ENCODE measurements at regions not wholly inside any gene's neighbourhood (a gene's known extent, or its start where the extent isn't known, plus 50 kb on each side); places are given as distances from the start of the nearest gene placed in this dataset.

- no peak overlapping the region for H3K4me3 ChIP-seq (ENCODE audit: control insufficient read depth, low read depth, low read length)
- TF ChIP-seq CTCF (IDR thresholded peaks at IDR 0.05; ENCODE audit: control insufficient read depth, insufficient read depth, low read depth, low read length, missing control alignments), result no peak
- no peak for DNase-seq (ENCODE audit: low read depth)
Measured at GRCh38 chr15:39454189-39454986, 126.5 kb upstream of the THBS1 start.

- no peak for TF ChIP-seq CTCF (IDR thresholded peaks at IDR 0.05; ENCODE audit: control insufficient read depth, insufficient read depth, low read depth, low read length, missing control alignments)
- no peak for DNase-seq (ENCODE audit: low read depth)
Measured at GRCh38 chr15:39455471-39455991, 125.3 kb upstream of the THBS1 start.

GRCh38 chr15:39456159-39456558 is 124.7 kb upstream of the THBS1 start:
- DNase-seq (ENCODE audit: low read depth), result no peak
- no peak overlapping the region for H3K4me3 ChIP-seq (ENCODE audit: control insufficient read depth, low read depth, low read length)
- TF ChIP-seq CTCF (IDR thresholded peaks at IDR 0.05; ENCODE audit: control insufficient read depth, insufficient read depth, low read depth, low read length, missing control alignments), result no peak

More at GRCh38 chr15:39455471-39455991, 125.3 kb upstream of the THBS1 start:
- H3K4me3 ChIP-seq (ENCODE audit: control insufficient read depth, low read depth, low read length), result no peak overlapping the region

- TF ChIP-seq CTCF (IDR thresholded peaks at IDR 0.05; ENCODE audit: control insufficient read depth, insufficient read depth, low read depth, low read length, missing control alignments), result no peak
- H3K4me3 ChIP-seq (ENCODE audit: control insufficient read depth, low read depth, low read length), result no peak overlapping the region
- no peak for DNase-seq (ENCODE audit: low read depth)
Measured at GRCh38 chr15:39456582-39457330, 124.1 kb upstream of the THBS1 start.

GRCh38 chr15:39458131-39458530 is 122.7 kb upstream of the THBS1 start:
- DNase-seq (ENCODE audit: low read depth), result no peak
- no peak for TF ChIP-seq CTCF (IDR thresholded peaks at IDR 0.05; ENCODE audit: control insufficient read depth, insufficient read depth, low read depth, low read length, missing control alignments)
- H3K4me3 ChIP-seq (ENCODE audit: control insufficient read depth, low read depth, low read length), result no peak overlapping the region

GRCh38 chr15:39459548-39459947 is 121.3 kb upstream of the THBS1 start:
- no peak for TF ChIP-seq CTCF (IDR thresholded peaks at IDR 0.05; ENCODE audit: control insufficient read depth, insufficient read depth, low read depth, low read length, missing control alignments)
- no peak for DNase-seq (ENCODE audit: low read depth)
- no peak overlapping the region for H3K4me3 ChIP-seq (ENCODE audit: control insufficient read depth, low read depth, low read length)

Data from AG09309 (cell line).